Neural cell (in vitro differentiated cells): ENCODE measurements at regions not wholly inside any gene's neighbourhood (a gene's known extent, or its start where the extent isn't known, plus 50 kb on each side); places are given as distances from the start of the nearest gene placed in this dataset.

ENCODE experiments used
- CTCF ChIP-seq: fragments of 450-650 bp; IDR thresholded peaks from 2 replicates; pipeline ENCODE4 v1.5.1; 2014; ENCODE audit warnings: antibody characterized with exemption, mild to moderate bottlenecking, moderate library complexity; ENCODE audit not compliant: poor library complexity, severe bottlenecking
- EP300 ChIP-seq: fragments of 450-650 bp; conservative IDR thresholded peaks from 2 replicates; pipeline ENCODE4 v1.6.1; 2014; ENCODE audit warnings: antibody characterized with exemption, mild to moderate bottlenecking, moderate library complexity; ENCODE audit not compliant: poor library complexity, severe bottlenecking
- MXI1 ChIP-seq: fragments of 450-650 bp; conservative IDR thresholded peaks from 2 replicates; pipeline ENCODE4 v1.6.1; 2014; ENCODE audit warnings: antibody characterized with exemption, mild to moderate bottlenecking; ENCODE audit not compliant: poor library complexity, severe bottlenecking
- POLR2AphosphoS5 ChIP-seq: IDR thresholded peaks from 2 replicates; pipeline ENCODE4 v1.6.1; 2012
- RAD21 ChIP-seq: fragments of 450-650 bp; conservative IDR thresholded peaks from 2 replicates; pipeline ENCODE4 v1.6.1; 2014; ENCODE audit warnings: antibody characterized with exemption, mild to moderate bottlenecking, moderate library complexity
- REST ChIP-seq: IDR thresholded peaks from 2 replicates; pipeline ENCODE4 v1.6.1; 2012; ENCODE audit warnings: borderline replicate concordance
- SMC3 ChIP-seq: fragments of 450-650 bp; conservative IDR thresholded peaks from 2 replicates; pipeline ENCODE4 v1.6.1; 2014; ENCODE audit warnings: antibody characterized with exemption, mild to moderate bottlenecking, moderate library complexity; ENCODE audit not compliant: poor library complexity
- TAF1 ChIP-seq: IDR thresholded peaks from 2 replicates; pipeline ENCODE4 v1.6.1; 2012; ENCODE audit warnings: low read depth

GRCh38 chr16:17629936-17630335 is 159.2 kb upstream of the XYLT1 start:
- TF ChIP-seq CTCF: no peak
- no peak for TF ChIP-seq REST
- TF ChIP-seq MXI1: no peak
- no peak for TF ChIP-seq TAF1
- TF ChIP-seq POLR2AphosphoS5: no peak
- TF ChIP-seq EP300: no peak
- no peak for TF ChIP-seq RAD21
- no peak for TF ChIP-seq SMC3
